HUES64 (cell line): ENCODE measurements at regions not wholly inside any gene's neighbourhood (a gene's known extent, or its start where the extent isn't known, plus 50 kb on each side); places are given as distances from the start of the nearest gene placed in this dataset.
"Not testable (repeated sequence)": the region's sequence is repeated elsewhere in the genome, so short reads cannot be mapped to it uniquely, and the experiment has no call there.

Experiments
- H3K27ac ChIP-seq: 2 replicates; pipeline ENCODE4 v1.7.0; 2013; ENCODE audit warnings: low read depth, low read length, inconsistent platforms
- H3K27me3 ChIP-seq: 2 replicates; pipeline ENCODE4 v1.6.1; 2013; ENCODE audit warnings: mild to moderate bottlenecking, low read length; ENCODE audit not compliant: insufficient read depth
- H3K36me3 ChIP-seq: 2 replicates; pipeline ENCODE4 v1.6.1; 2013; ENCODE audit warnings: mild to moderate bottlenecking, low read length; ENCODE audit not compliant: insufficient read depth
- H3K4me1 ChIP-seq: 2 replicates; pipeline ENCODE4 v1.6.1; 2013; ENCODE audit warnings: mild to moderate bottlenecking, low read length, moderate library complexity; ENCODE audit not compliant: insufficient read depth
- H3K4me3 ChIP-seq: 2 replicates; pipeline ENCODE4 v1.5.1; 2013; ENCODE audit warnings: mild to moderate bottlenecking, low read length, moderate library complexity
- H3K9ac ChIP-seq: 2 replicates; pipeline ENCODE4 v1.6.1; 2013; ENCODE audit warnings: mild to moderate bottlenecking, low read depth, low read length
- H3K9me3 ChIP-seq: 2 replicates; pipeline ENCODE4 v1.6.1; 2013; ENCODE audit warnings: low read depth, low read length; ENCODE audit not compliant: insufficient read depth
- WGBS: fragments of 150-250, 120-280 bp; methylation state at CpG from one replicate; pipeline ENCODE4 v1.1.7; 2013; ENCODE audit warnings: missing lambda C conversion rate; 5-methylcytosine and 5-hydroxymethylcytosine counted together

DNA sequence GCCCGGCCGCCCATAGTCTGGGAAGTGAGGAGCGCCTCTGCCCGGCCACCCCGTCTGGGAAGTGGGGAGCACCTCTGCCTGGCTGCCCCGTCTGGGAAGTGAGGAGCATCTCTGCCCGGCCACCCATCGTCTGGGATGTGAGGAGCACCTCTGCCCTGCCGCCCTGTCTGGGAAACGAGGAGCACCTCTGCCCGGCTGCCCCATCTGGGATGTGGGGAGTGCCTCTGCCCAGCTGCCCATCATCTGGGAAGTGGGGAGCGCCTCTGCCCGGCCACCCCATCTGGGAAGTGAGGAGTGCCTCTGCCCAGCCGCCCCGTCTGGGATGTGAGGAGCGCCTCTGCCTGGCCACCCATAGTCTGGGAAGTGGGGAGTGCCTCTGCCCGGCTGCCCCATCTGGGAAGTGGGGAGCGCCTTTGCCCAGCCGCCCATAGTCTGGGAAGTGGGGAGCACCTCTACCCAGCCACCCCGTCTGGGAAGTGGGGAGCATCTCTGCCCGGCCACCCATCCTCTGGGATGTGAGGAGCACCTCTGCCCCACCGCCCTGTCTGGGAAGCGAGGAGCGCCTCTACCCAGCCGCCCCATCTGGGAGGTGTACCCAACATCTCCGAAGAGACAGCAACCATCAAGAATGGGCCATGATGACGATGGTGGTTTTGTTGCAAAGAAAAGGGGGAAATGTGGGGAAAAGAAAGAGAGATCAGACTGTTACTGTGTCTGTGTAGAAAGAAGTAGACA is 92.5 kb upstream of the ZNF519 start:
- 90% methylated on average over 27 of the region's 27 CpGs for WGBS
- H3K27ac ChIP-seq, H3K4me1 ChIP-seq, H3K4me3 ChIP-seq, H3K9ac ChIP-seq, H3K36me3 ChIP-seq, H3K9me3 ChIP-seq, H3K27me3 ChIP-seq: not testable (repeated sequence)

DNA sequence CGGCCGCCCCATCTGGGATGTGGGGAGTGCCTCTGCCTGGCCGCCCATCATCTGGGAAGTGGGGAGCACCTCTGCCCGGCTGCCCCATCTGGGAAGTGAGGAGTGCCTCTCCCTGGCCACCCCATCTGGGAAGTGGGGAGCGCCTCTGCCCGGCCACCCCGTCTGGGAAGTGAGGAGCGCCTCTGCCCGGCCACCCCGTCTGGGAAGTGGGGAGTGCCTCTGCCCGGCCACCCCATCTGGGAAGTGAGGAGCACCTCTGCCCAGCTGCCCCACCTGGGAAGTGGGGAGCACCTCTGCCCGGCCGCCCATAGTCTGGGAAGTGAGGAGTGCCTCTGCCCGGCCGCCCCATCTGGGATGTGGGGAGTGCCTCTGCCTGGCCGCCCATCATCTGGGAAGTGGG is 91.7 kb upstream of the ZNF519 start:
- H3K36me3 ChIP-seq, H3K27me3 ChIP-seq, H3K4me3 ChIP-seq, H3K9ac ChIP-seq, H3K4me1 ChIP-seq, H3K27ac ChIP-seq, H3K9me3 ChIP-seq: not testable (repeated sequence)
- 91% methylated on average over 11 of the region's 16 CpGs for WGBS

DNA sequence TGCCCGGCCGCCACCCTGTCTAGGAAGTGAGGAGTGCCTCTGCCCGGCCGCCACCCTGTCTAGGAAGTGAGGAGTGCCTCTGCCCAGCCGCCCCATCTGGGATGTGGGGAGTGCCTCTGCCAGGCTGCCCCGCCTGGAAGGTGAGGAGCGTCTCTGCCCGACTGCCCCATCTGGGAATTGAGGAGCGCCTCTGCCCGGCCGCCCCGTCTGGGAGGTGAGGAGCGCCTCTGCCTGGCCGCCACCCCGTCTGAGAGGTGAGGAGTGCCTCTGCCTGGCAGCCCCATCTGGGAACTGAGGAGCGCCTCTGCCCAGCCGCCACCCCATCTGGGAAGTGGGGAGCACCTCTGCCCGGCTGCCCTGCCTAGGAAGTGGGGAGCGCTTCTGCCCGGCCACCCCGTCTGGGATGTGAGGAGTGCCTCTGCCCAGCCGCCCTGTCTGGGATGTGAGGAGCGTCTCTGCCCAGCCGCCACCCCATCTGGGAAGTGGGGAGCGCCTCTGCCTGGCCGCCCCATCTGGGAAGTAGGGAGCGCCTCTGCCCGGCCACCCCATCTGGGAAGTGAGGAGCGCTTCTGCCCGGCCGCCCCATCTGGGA is 91.1 kb upstream of the ZNF519 start:
- H3K4me1 ChIP-seq, H3K27me3 ChIP-seq, H3K9ac ChIP-seq, H3K36me3 ChIP-seq, H3K27ac ChIP-seq, H3K4me3 ChIP-seq: not testable (repeated sequence)
- H3K9me3 ChIP-seq = peaks cover 13% of the 10 kb centered on the region; the same call in 1 of the 2 replicates
- WGBS = 92% methylated on average over 31 of the region's 31 CpGs

DNA sequence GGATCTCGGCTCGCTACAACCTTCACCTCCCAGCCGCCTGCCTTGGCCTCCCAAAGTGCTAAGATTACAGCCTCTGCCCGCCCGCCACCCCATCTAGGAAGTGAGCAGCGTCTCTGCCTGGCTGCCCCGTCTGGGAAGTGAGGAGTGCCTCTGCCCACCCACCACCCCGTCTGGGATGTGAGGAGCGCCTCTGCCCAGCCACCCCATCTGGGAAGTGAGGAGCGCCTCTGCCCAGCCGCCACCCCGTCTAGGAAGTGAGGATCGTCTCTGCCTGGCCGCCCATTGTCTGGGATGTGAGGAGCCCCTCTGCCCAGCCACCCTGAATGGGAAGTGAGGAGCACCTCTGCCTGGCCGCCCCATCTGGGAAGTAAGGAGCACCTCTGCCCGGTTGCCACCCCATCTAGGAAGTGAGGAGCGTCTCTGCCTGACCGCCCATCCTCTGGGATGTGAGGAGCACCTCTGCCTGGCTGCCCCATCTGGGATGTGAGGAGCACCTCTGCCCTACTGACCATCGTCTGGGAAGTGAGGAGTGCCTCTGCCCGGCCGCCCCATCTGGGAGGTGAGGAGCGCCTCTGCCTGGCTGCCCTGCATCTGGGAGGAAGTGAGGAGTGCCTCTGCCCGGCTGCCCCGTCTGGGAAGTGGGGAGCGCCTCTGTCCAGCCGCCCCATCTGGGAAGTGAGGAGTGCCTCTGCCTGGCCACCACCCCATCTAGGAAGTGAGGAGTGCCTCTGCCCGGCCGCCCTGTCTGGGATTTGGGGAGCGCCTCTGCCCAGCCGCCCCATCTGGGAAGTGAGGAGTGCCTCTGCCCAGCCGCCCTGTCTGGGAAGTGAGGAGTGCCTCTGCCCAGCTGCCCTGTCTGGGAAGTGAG is 90.4 kb upstream of the ZNF519 start:
- WGBS = 90% methylated on average over 31 of the region's 31 CpGs
- peaks cover 13% of the 10 kb centered on the region; the same call in 1 of the 2 replicates for H3K9me3 ChIP-seq
- H3K27ac ChIP-seq, H3K36me3 ChIP-seq, H3K4me1 ChIP-seq, H3K27me3 ChIP-seq, H3K9ac ChIP-seq, H3K4me3 ChIP-seq: not testable (repeated sequence)

DNA sequence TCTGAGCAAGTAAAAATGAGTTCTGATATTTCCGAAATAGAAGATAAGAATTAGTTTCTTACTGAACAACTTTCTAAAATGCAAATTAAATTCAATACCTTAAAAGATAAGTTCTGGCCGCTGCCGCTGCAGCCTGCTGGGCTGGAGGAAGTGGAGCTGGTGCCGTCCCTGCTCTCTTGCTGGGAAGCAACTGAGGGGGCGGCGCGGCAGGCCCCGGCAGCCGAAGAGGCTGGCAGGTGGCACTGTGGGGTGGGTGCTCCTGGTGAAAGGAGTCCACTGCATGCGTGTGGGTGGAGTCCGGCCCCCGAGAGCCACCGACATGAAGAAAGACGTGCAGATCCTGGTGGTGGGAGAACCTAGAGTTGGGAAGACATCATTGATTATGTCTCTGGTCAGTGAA is 89.5 kb upstream of the ZNF519 start:
- 89% methylated on average over 13 of the region's 14 CpGs for WGBS
- no peaks in the 10 kb centered on the region for H3K27me3 ChIP-seq

DNA sequence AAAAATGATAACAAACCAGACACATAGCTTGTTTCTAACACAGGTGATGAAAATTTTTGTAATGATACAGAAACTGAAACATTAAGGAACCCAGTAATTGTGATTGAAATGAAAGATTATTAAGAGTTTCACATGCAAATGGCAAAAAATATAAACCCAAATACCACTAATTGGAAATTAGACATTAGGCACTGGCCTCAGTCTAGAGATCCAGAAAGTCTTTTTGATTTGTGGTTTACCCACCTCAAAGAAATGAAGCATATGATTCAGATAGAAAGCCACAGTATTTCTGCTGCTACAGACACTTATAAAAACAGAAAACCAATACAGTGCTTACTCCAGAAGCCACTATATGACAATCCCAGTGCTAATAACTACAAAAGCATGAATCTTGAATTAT is 83.7 kb upstream of the ZNF519 start:
- H3K9me3 ChIP-seq, H3K4me1 ChIP-seq, H3K9ac ChIP-seq, H3K4me3 ChIP-seq, H3K36me3 ChIP-seq, H3K27me3 ChIP-seq, H3K27ac ChIP-seq: not testable (repeated sequence)

More for the DNA sequence above, 89.5 kb upstream of the ZNF519 start:
- H3K4me3 ChIP-seq = no peak overlapping the region
- no peak overlapping the region for H3K9ac ChIP-seq
- H3K27ac ChIP-seq = no peak overlapping the region
- H3K9me3 ChIP-seq = peaks cover 13% of the 10 kb centered on the region; the same call in 1 of the 2 replicates
- no peaks in the 10 kb centered on the region for H3K36me3 ChIP-seq
- no peaks in the 10 kb centered on the region for H3K4me1 ChIP-seq

DNA sequence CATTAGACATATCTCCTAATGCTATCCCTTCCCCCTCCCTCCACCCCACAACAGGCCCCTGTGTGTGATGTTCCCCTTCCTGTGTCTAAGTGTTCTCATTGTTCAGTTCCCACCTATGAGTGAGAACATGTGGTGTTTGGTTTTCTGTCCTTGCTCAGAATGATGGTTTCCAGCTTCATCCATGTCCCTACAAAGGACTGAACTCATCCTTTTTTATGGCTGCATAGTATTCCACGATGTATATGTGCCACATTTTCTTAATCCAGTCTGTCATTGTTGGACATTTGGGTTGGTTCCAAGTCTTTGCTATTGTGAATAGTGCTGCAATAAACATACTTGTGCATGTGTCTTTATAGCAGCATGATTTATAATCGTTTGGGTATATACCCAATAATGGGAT is 71.2 kb upstream of the ZNF519 start:
- not testable (repeated sequence) for H3K4me1 ChIP-seq, H3K27me3 ChIP-seq, H3K4me3 ChIP-seq, H3K36me3 ChIP-seq, H3K27ac ChIP-seq, H3K9ac ChIP-seq
- WGBS = 83% methylated on average over 1 of the region's 2 CpGs
- H3K9me3 ChIP-seq = peaks cover 19% of the 10 kb centered on the region

DNA sequence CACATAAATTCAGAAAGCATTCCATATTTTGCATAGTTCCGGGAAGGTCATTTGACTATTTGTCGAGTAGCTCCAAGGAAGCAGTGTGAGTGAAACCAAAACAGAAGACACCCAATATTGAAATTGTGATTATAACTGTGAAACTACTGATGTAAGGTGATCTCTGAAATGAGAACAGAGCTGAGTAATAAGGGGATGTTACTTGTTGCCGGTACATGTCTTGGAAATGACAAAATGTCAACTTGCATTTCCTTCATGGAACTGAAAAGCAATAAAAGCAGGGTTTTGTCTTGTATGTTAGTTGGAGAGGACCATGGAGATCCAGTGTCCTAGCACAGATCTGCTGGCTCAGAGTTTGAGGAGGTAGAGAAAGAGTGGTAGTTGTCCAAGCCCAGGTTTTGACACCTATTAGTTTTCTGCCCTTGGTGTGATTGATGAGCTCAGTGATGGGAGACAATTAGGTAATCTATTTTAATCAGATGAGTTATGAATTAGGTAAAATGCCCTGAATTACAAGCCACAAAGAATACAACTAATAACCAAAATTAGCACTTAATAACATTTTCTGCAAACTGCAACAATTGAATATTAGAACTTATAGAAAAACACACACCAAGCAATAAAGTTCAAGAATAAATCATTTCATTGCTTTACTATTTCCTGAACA is 58.7 kb upstream of the ZNF519 start:
- H3K27me3 ChIP-seq, H3K36me3 ChIP-seq, H3K27ac ChIP-seq, H3K4me1 ChIP-seq, H3K4me3 ChIP-seq, H3K9ac ChIP-seq: not testable (repeated sequence)
- WGBS = 89% methylated on average over 3 of the region's 3 CpGs
- H3K9me3 ChIP-seq = peaks cover 20% of the 10 kb centered on the region

DNA sequence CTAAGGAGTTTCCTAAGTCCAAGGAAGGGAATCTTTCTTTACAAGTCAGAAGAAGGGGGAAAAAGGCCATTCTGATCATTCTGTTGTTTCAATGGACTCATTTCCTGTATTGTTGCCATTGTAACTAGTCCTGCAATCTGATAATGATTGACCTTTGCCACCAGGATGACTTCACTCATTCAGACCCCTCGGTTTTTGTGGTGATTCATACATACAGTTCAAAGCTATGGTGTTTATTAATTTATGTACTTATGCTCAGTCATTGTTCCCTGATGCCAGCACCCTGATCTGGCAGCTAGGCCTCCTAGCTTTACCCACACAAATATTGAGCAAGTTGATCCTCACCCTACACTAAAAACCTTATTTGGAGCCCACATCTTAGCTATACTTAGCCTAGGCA is 57.6 kb upstream of the ZNF519 start:
- WGBS = no CpG with 5 or more reads among the region's 1 CpG
- Histone ChIP-seq H3K27ac (no peak overlapping the region), H3K4me1 (no peaks in the 10 kb centered on the region), H3K36me3 (no peaks in the 10 kb centered on the region), H3K9ac (no peak overlapping the region), H3K9me3 (peaks cover 26% of the 10 kb centered on the region), H3K27me3 (no peaks in the 10 kb centered on the region), H3K4me3 (no peak overlapping the region)

DNA sequence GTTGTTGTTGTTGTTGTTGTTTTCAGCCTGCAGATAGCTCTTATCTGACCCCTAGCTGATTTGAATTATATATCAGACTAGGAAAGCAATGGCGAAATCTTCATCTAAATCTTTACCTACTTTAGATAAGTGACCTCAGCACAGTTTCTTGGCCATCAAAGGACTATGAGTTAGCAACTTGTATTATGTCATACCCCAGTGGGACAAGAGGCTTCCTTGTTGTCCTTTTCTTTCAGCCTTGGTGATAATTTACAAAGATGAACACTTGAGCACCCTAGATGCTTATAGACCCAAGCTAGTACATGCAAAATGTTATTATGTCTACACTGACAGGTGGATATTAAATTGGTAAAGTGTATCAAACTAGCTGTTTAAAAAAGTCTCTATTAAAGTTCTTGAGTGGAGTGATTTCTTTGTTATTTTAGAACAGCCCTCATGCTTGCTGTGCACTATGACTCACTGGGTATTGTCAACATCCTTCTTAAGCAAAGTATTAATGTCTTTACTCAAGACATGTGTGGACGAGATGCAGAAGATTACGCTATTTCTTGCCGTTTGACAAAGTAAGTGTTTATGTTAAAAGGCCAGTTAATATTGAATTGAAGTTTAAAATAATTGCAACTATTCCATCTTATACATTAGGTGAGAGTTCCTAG is 56.6 kb upstream of the ZNF519 start:
- H3K27me3 ChIP-seq, H3K4me3 ChIP-seq, H3K4me1 ChIP-seq, H3K9ac ChIP-seq, H3K27ac ChIP-seq, H3K36me3 ChIP-seq: not testable (repeated sequence)
- WGBS = 60% methylated on average over 1 of the region's 4 CpGs
- H3K9me3 ChIP-seq = peaks cover 29% of the 10 kb centered on the region
